ENCODE measurements at regions not wholly inside any gene's neighbourhood (a gene's known extent, or its start where the extent isn't known, plus 50 kb on each side); places are given as distances from the start of the nearest gene placed in this dataset.

- no peaks in the 10 kb centered on the region for H3K27me3 Mint-ChIP-seq (ENCODE audit: unreplicated experiment)
- DNase-seq: no peak
- no peaks in the 10 kb centered on the region for H3K36me3 Mint-ChIP-seq (ENCODE audit: unreplicated experiment)
- TF ChIP-seq CTCF (IDR thresholded peaks at IDR 0.05; ENCODE audit: partially characterized antibody, unreplicated experiment): no peak
- H3K4me1 Mint-ChIP-seq (ENCODE audit: low read depth, unreplicated experiment): no peaks in the 10 kb centered on the region
- no peak overlapping the region for H3K4me3 Mint-ChIP-seq (ENCODE audit: unreplicated experiment)
- H3K9me3 Mint-ChIP-seq (ENCODE audit: unreplicated experiment): no peaks in the 10 kb centered on the region
- no peak overlapping the region for H3K27ac Mint-ChIP-seq (ENCODE audit: unreplicated experiment)
These were observed 250.0 kb upstream of the NECTIN3 start for GRCh38 chr3:110821586-110821985.

- no peak overlapping the region for H3K27ac Mint-ChIP-seq (ENCODE audit: unreplicated experiment)
- no peak for DNase-seq
- no peak for TF ChIP-seq CTCF (IDR thresholded peaks at IDR 0.05; ENCODE audit: partially characterized antibody, unreplicated experiment)
- H3K4me3 Mint-ChIP-seq (ENCODE audit: unreplicated experiment): no peak overlapping the region
- H3K9me3 Mint-ChIP-seq (ENCODE audit: unreplicated experiment): no peaks in the 10 kb centered on the region
- H3K36me3 Mint-ChIP-seq (ENCODE audit: unreplicated experiment): no peaks in the 10 kb centered on the region
- no peaks in the 10 kb centered on the region for H3K4me1 Mint-ChIP-seq (ENCODE audit: low read depth, unreplicated experiment)
- H3K27me3 Mint-ChIP-seq (ENCODE audit: unreplicated experiment): no peaks in the 10 kb centered on the region
These were observed 248.6 kb upstream of the NECTIN3 start for GRCh38 chr3:110822971-110823370.

DNA sequence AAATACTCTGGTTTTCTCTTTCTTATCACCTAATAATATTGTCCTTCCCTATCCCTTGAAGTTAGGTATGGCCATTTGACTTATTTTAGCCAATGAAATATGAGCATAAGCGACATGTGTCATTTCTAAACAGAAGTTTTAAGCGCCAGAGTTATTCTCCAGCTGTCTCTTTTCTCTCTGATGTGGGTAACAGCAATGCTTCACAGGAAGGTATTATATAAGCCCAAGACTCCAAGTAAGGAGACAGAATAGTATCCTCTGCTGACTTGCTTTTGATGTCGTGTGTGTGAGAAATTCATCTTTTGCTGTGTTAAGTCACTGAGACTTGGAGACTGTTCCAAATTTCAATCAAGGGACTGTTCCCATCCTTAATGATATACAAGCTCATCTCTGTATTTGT lies 224.6 kb upstream of the NECTIN3 start:
- H3K9me3 Mint-ChIP-seq (ENCODE audit: unreplicated experiment): no peaks in the 10 kb centered on the region
- no peak overlapping the region for H3K4me3 Mint-ChIP-seq (ENCODE audit: unreplicated experiment)
- DNase-seq: no peak
- H3K27ac Mint-ChIP-seq (ENCODE audit: unreplicated experiment): no peak overlapping the region
- TF ChIP-seq CTCF (IDR thresholded peaks at IDR 0.05; ENCODE audit: partially characterized antibody, unreplicated experiment): no peak
- peaks cover 1% of the 10 kb centered on the region for H3K27me3 Mint-ChIP-seq (ENCODE audit: unreplicated experiment)
- no peaks in the 10 kb centered on the region for H3K36me3 Mint-ChIP-seq (ENCODE audit: unreplicated experiment)
- no peaks in the 10 kb centered on the region for H3K4me1 Mint-ChIP-seq (ENCODE audit: low read depth, unreplicated experiment)

- H3K27me3 Mint-ChIP-seq (ENCODE audit: unreplicated experiment): no peaks in the 10 kb centered on the region
- no peak overlapping the region for H3K4me3 Mint-ChIP-seq (ENCODE audit: unreplicated experiment)
- H3K36me3 Mint-ChIP-seq (ENCODE audit: unreplicated experiment): no peaks in the 10 kb centered on the region
- TF ChIP-seq CTCF (IDR thresholded peaks at IDR 0.05; ENCODE audit: partially characterized antibody, unreplicated experiment): no peak
- H3K9me3 Mint-ChIP-seq (ENCODE audit: unreplicated experiment): no peaks in the 10 kb centered on the region
- no peaks in the 10 kb centered on the region for H3K4me1 Mint-ChIP-seq (ENCODE audit: low read depth, unreplicated experiment)
- DNase-seq: no peak
- H3K27ac Mint-ChIP-seq (ENCODE audit: unreplicated experiment): no peak overlapping the region
These were observed 222.6 kb upstream of the NECTIN3 start for GRCh38 chr3:110849064-110849463.

- H3K36me3 Mint-ChIP-seq (ENCODE audit: unreplicated experiment): no peaks in the 10 kb centered on the region
- TF ChIP-seq CTCF (IDR thresholded peaks at IDR 0.05; ENCODE audit: partially characterized antibody, unreplicated experiment): no peak
- no peaks in the 10 kb centered on the region for H3K27me3 Mint-ChIP-seq (ENCODE audit: unreplicated experiment)
- no peak for DNase-seq
- no peaks in the 10 kb centered on the region for H3K4me1 Mint-ChIP-seq (ENCODE audit: low read depth, unreplicated experiment)
- H3K4me3 Mint-ChIP-seq (ENCODE audit: unreplicated experiment): no peak overlapping the region
- H3K27ac Mint-ChIP-seq (ENCODE audit: unreplicated experiment): no peak overlapping the region
- H3K9me3 Mint-ChIP-seq (ENCODE audit: unreplicated experiment): no peaks in the 10 kb centered on the region
These were observed 219.9 kb upstream of the NECTIN3 start for GRCh38 chr3:110851736-110852135.
